HEK293 (cell line): ENCODE measurements at regions not wholly inside any gene's neighbourhood (a gene's known extent, or its start where the extent isn't known, plus 50 kb on each side); places are given as distances from the start of the nearest gene placed in this dataset.

Experiments
- CTCF ChIA-PET: fragments of 350-600 bp; formaldehyde crosslinking; extraction: SDS; loops from one replicate; lab custom pipeline; 2021; ENCODE audit warnings: antibody characterized with exemption; lab: Yijun Ruan, JAX
- POLR2A ChIA-PET: fragments of 300-600 bp; formaldehyde crosslinking; extraction: SDS; loops from one replicate; lab custom pipeline; 2020; ENCODE audit warnings: antibody characterized with exemption, inconsistent platforms; lab: Yijun Ruan, JAX
- H3K27ac ChIP-seq: fragments of 200-500 bp; sonication (Bioruptor generic); 2 replicates; pipeline ENCODE4 v1.5.1; 2014; ENCODE audit warnings: low read depth, low read length, control low read depth, inconsistent platforms; ENCODE audit errors: extremely low read depth
- H3K36me3 ChIP-seq, 2 experiments: fragments of 200-500 bp in 1 of 2; sonication (Bioruptor generic) in 1 of 2; 1 replicate in 1 of 2; 2 replicates in 1 of 2; pipeline ENCODE4 v1.5.1; 2014 to 2017; ENCODE audit warnings: inconsistent platforms in 2 of 2, low read length in 2 of 2; ENCODE audit not compliant: control insufficient read depth in 2 of 2, insufficient read depth in 1 of 2
- H3K4me1 ChIP-seq: fragments of 200-500 bp; sonication (Bioruptor generic); 2 replicates; pipeline ENCODE4 v1.5.1; 2014; ENCODE audit warnings: mild to moderate bottlenecking, low read length, inconsistent platforms; ENCODE audit not compliant: control insufficient read depth, insufficient read depth
- H3K4me3 ChIP-seq: 2 replicates; pipeline ENCODE4 v1.5.1; 2011; ENCODE audit warnings: low read depth, mild to moderate bottlenecking, control low read depth, low read length, moderate library complexity
- H3K9me3 ChIP-seq: fragments of 200-500 bp; sonication (Bioruptor generic); 2 replicates; pipeline ENCODE4 v1.5.1; 2014; ENCODE audit warnings: low read depth, low read length, inconsistent platforms; ENCODE audit not compliant: control insufficient read depth, insufficient read depth
- BCL11B ChIP-seq: fragments of 450-650 bp; formaldehyde crosslinking; IDR thresholded peaks from 2 replicates; pipeline ENCODE4 v1.5.1; 2016; ENCODE audit warnings: low read depth, missing biosample characterization, missing genetic modification characterization
- GLI2 ChIP-seq: fragments of 450-650 bp; formaldehyde crosslinking; IDR thresholded peaks from 2 replicates; pipeline ENCODE4; 2017; ENCODE audit warnings: missing biosample characterization, missing genetic modification characterization, low read depth, borderline replicate concordance
- GLIS2 ChIP-seq: fragments of 450-650 bp; formaldehyde crosslinking; IDR thresholded peaks from 2 replicates; pipeline ENCODE4 v1.5.1; 2016; ENCODE audit warnings: missing biosample characterization, missing genetic modification characterization
- KLF16 ChIP-seq: fragments of 450-650 bp; formaldehyde crosslinking; IDR thresholded peaks from 2 replicates; pipeline ENCODE4 v1.5.1; 2017; ENCODE audit warnings: missing biosample characterization, missing genetic modification characterization
- PRDM10 ChIP-seq: fragments of 450-650 bp; formaldehyde crosslinking; IDR thresholded peaks from 2 replicates; pipeline ENCODE4 v1.5.1; 2016; ENCODE audit warnings: missing biosample characterization, missing genetic modification characterization
- SCRT1 ChIP-seq: fragments of 450-650 bp; formaldehyde crosslinking; IDR thresholded peaks from 2 replicates; pipeline ENCODE4 v1.5.1; 2016; ENCODE audit warnings: missing biosample characterization, missing genetic modification characterization, borderline replicate concordance
- SP3 ChIP-seq: fragments of 450-650 bp; formaldehyde crosslinking; IDR thresholded peaks from 2 replicates; pipeline ENCODE4 v1.5.1; 2016; ENCODE audit warnings: missing biosample characterization, missing genetic modification characterization
- SP7 ChIP-seq: fragments of 450-650 bp; formaldehyde crosslinking; IDR thresholded peaks from 2 replicates; pipeline ENCODE4 v1.5.1; 2016; ENCODE audit warnings: missing biosample characterization, missing genetic modification characterization
- WT1 ChIP-seq: fragments of 450-650 bp; formaldehyde crosslinking; IDR thresholded peaks from 2 replicates; pipeline ENCODE4 v1.5.1; 2016; ENCODE audit warnings: missing biosample characterization, missing genetic modification characterization
- ZBTB7A ChIP-seq: fragments of 450-650 bp; formaldehyde crosslinking; IDR thresholded peaks from 2 replicates; pipeline ENCODE4 v1.5.1; 2016; ENCODE audit warnings: low read depth, missing biosample characterization, missing genetic modification characterization
- ZFP41 ChIP-seq: fragments of 450-650 bp; formaldehyde crosslinking; IDR thresholded peaks from 2 replicates; pipeline ENCODE4 v1.5.1; 2016; ENCODE audit warnings: missing biosample characterization, missing genetic modification characterization, borderline replicate concordance
- ZNF133 ChIP-seq: fragments of 450-650 bp; formaldehyde crosslinking; IDR thresholded peaks from 2 replicates; pipeline ENCODE4 v1.5.1; 2016; ENCODE audit warnings: missing biosample characterization, missing genetic modification characterization
- ZNF155 ChIP-seq: fragments of 450-650 bp; formaldehyde crosslinking; IDR thresholded peaks from 2 replicates; pipeline ENCODE4 v1.5.1; 2016; ENCODE audit warnings: missing biosample characterization, missing genetic modification characterization
- ZNF221 ChIP-seq: fragments of 450-650 bp; formaldehyde crosslinking; IDR thresholded peaks from 2 replicates; pipeline ENCODE4 v1.5.1; 2017; ENCODE audit warnings: missing biosample characterization, missing genetic modification characterization, borderline replicate concordance
- ZNF223 ChIP-seq: fragments of 450-650 bp; formaldehyde crosslinking; IDR thresholded peaks from 2 replicates; pipeline ENCODE4 v1.5.1; 2016; ENCODE audit warnings: missing biosample characterization, missing genetic modification characterization
- ZNF23 ChIP-seq: fragments of 450-650 bp; formaldehyde crosslinking; IDR thresholded peaks from 2 replicates; pipeline ENCODE4 v1.5.1; 2016; ENCODE audit warnings: missing biosample characterization, missing genetic modification characterization, borderline replicate concordance
- ZNF248 ChIP-seq: fragments of 450-650 bp; formaldehyde crosslinking; IDR thresholded peaks from 2 replicates; pipeline ENCODE4 v1.5.1; 2017; ENCODE audit warnings: missing biosample characterization, missing genetic modification characterization
- ZNF266 ChIP-seq: fragments of 450-650 bp; formaldehyde crosslinking; IDR thresholded peaks from 2 replicates; pipeline ENCODE4 v1.5.1; 2016; ENCODE audit warnings: missing biosample characterization, missing genetic modification characterization, low read depth
- ZNF341 ChIP-seq: fragments of 450-650 bp; formaldehyde crosslinking; IDR thresholded peaks from 2 replicates; pipeline ENCODE4; 2016; ENCODE audit warnings: low read depth, missing biosample characterization, missing genetic modification characterization
- ZNF416 ChIP-seq: fragments of 450-650 bp; formaldehyde crosslinking; IDR thresholded peaks from 2 replicates; pipeline ENCODE4 v1.5.1; 2016; ENCODE audit warnings: missing biosample characterization, missing genetic modification characterization
- ZNF510 ChIP-seq: fragments of 450-650 bp; formaldehyde crosslinking; IDR thresholded peaks from 2 replicates; pipeline ENCODE4 v1.5.1; 2018; ENCODE audit warnings: mild to moderate bottlenecking, missing genetic modification characterization, missing biosample characterization; ENCODE audit not compliant: insufficient replicate concordance
- ZNF596 ChIP-seq: fragments of 450-650 bp; IDR thresholded peaks from 2 replicates; pipeline ENCODE4 v1.5.0; 2018; ENCODE audit warnings: missing biosample characterization, mild to moderate bottlenecking, missing genetic modification characterization, moderate library complexity
- ZNF600 ChIP-seq: fragments of 450-650 bp; formaldehyde crosslinking; IDR thresholded peaks from 2 replicates; pipeline ENCODE4 v1.5.1; 2016; ENCODE audit warnings: missing biosample characterization, missing genetic modification characterization
- ZNF626 ChIP-seq: fragments of 450-650 bp; sonication (Bioruptor Pico); formaldehyde crosslinking; IDR thresholded peaks from 2 replicates; pipeline ENCODE4 v1.5.1; 2018; ENCODE audit warnings: missing biosample characterization, missing genetic modification characterization, inconsistent platforms
- ZNF629 ChIP-seq: fragments of 450-650 bp; formaldehyde crosslinking; IDR thresholded peaks from 2 replicates; pipeline ENCODE4 v1.5.1; 2017; ENCODE audit warnings: missing biosample characterization, missing genetic modification characterization
- ZNF747 ChIP-seq: fragments of 450-650 bp; formaldehyde crosslinking; IDR thresholded peaks from 2 replicates; pipeline ENCODE4 v1.5.1; 2016; ENCODE audit warnings: missing biosample characterization, missing genetic modification characterization
- ZSCAN4 ChIP-seq: fragments of 450-650 bp; formaldehyde crosslinking; IDR thresholded peaks from 2 replicates; pipeline ENCODE4 v1.5.1; 2017; ENCODE audit warnings: missing biosample characterization, missing genetic modification characterization
- ZXDB ChIP-seq: fragments of 450-650 bp; formaldehyde crosslinking; IDR thresholded peaks from 2 replicates; pipeline ENCODE4 v1.5.1; 2016; ENCODE audit warnings: missing biosample characterization, missing genetic modification characterization

- no peaks in the 10 kb centered on the region for H3K36me3 ChIP-seq
- no peak overlapping the region for H3K27ac ChIP-seq
- H3K4me1 ChIP-seq, result no peaks in the 10 kb centered on the region
- no peaks in the 10 kb centered on the region for H3K9me3 ChIP-seq
- CTCF ChIA-PET, result interaction anchor here (0.7 kb wide), 1 partner anchor 81 kb away, joined by 3 read pairs; no protein-coding TSS in a partner anchor
- POLR2A ChIA-PET, result no interaction called here
- H3K4me3 ChIP-seq, result no peak overlapping the region
- TF ChIP-seq PRDM10 (tag by site-specific recombination), result no peak
- no peak for TF ChIP-seq ZNF629
- no peak for TF ChIP-seq ZSCAN4 (tag by site-specific recombination)
- TF ChIP-seq ZNF221 (tag by site-specific recombination), result no peak
- TF ChIP-seq BCL11B (tag by site-specific recombination), result no peak
- TF ChIP-seq ZNF510, result no peak
- no peak for TF ChIP-seq GLIS2
These were observed 288.7 kb downstream of the ZIC4 start for GRCh38 chr3:147117631-147118030.

- no peak overlapping the region for H3K27ac ChIP-seq
These were observed 292.9 kb downstream of the ZIC4 start for GRCh38 chr3:147113293-147114044.

GRCh38 chr3:147099076-147099475 lies 307.3 kb downstream of the ZIC4 start:
- Histone ChIP-seq H3K9me3 (no peaks in the 10 kb centered on the region), H3K36me3 (no peaks in the 10 kb centered on the region), H3K4me1 (no peaks in the 10 kb centered on the region), H3K27ac (no peak overlapping the region), H3K4me3 (no peak overlapping the region)
- ChIA-PET POLR2A (no interaction called here), CTCF (no interaction called here)
- no peak for TF ChIP-seq ZNF266
- no peak for TF ChIP-seq SP7
- TF ChIP-seq ZNF596 (tag by site-specific recombination), result no peak
- TF ChIP-seq ZNF626 (tag by site-specific recombination), result no peak
- TF ChIP-seq ZFP41 (tag by site-specific recombination), result no peak
- no peak for TF ChIP-seq ZNF416 (tag by site-specific recombination)
- TF ChIP-seq SCRT1 (tag by site-specific recombination), result no peak
- TF ChIP-seq BCL11B (tag by site-specific recombination), result no peak
- TF ChIP-seq ZNF155 (tag by site-specific recombination), result no peak
- TF ChIP-seq ZNF133 (tag by site-specific recombination), result no peak
- no peak for TF ChIP-seq ZXDB
- no peak for TF ChIP-seq SP3
- TF ChIP-seq ZNF23 (tag by site-specific recombination), result no peak
- no peak for TF ChIP-seq ZNF747 (tag by site-specific recombination)

More at GRCh38 chr3:147113293-147114044, 292.9 kb downstream of the ZIC4 start:
- H3K4me3 ChIP-seq, result no peak overlapping the region
- H3K4me1 ChIP-seq, result no peaks in the 10 kb centered on the region
- H3K9me3 ChIP-seq, result no peaks in the 10 kb centered on the region
- CTCF ChIA-PET, result no interaction called here
- TF ChIP-seq GLI2 (tag by site-specific recombination) (no peak), WT1 (tag by site-specific recombination) (no peak), ZNF341 (no peak), ZNF248 (tag by site-specific recombination) (no peak), ZBTB7A (tag by site-specific recombination) (no peak), KLF16 (no peak), ZNF133 (tag by site-specific recombination) (no peak), GLIS2 (no peak), ZNF223 (tag by site-specific recombination) (no peak), ZNF23 (tag by site-specific recombination) (no peak), ZNF510 (no peak), ZNF600 (tag by site-specific recombination) (no peak)
- H3K36me3 ChIP-seq, result no peaks in the 10 kb centered on the region
- POLR2A ChIA-PET, result no interaction called here
